Fibroblast of lung (primary cell): ENCODE measurements at regions not wholly inside any gene's neighbourhood (a gene's known extent, or its start where the extent isn't known, plus 50 kb on each side); places are given as distances from the start of the nearest gene placed in this dataset.

Experiments used
- DNase-seq, 2 donors: peaks; one replicate each; pipeline versions ENCODE4 v3.0.0 to v3.0.0-alpha.2; 2010; ENCODE audit warnings: low read depth in 2 of 2
- H2AFZ ChIP-seq: 2 replicates; pipeline ENCODE4 v1.5.1; 2012; ENCODE audit warnings: low read length, control low read depth, inconsistent platforms
- H3K27ac ChIP-seq: 2 replicates; pipeline ENCODE4 v1.5.1; 2011; ENCODE audit warnings: low read length, control low read depth; ENCODE audit not compliant: insufficient read depth
- H3K27me3 ChIP-seq: 2 replicates; pipeline ENCODE4 v1.5.1; 2011; ENCODE audit warnings: mild to moderate bottlenecking, low read length; ENCODE audit not compliant: control insufficient read depth, insufficient read depth
- H3K36me3 ChIP-seq: 2 replicates; pipeline ENCODE4 v1.5.1; 2011; ENCODE audit warnings: low read length; ENCODE audit not compliant: control insufficient read depth, insufficient read depth
- H3K4me1 ChIP-seq: 2 replicates; pipeline ENCODE4 v1.5.1; 2011; ENCODE audit warnings: low read length; ENCODE audit not compliant: control insufficient read depth, insufficient read depth; ENCODE audit errors: extremely low read depth
- H3K4me2 ChIP-seq: 2 replicates; pipeline ENCODE4 v1.5.1; 2011; ENCODE audit warnings: low read length, control low read depth; ENCODE audit not compliant: insufficient read depth; ENCODE audit errors: extremely low read depth
- H3K4me3 ChIP-seq, 4 experiments: fragments of 200-600 bp in 1 of 4; sonication (generic) in 1 of 4; replicated peaks in 1 of 4; 2 replicates each; pipeline ENCODE4 v1.5.1; 2011 to 2016; ENCODE audit warnings: low read length in 4 of 4, low read depth in 3 of 4, mild to moderate bottlenecking in 3 of 4, control low read depth in 2 of 4, inconsistent platforms in 1 of 4, mixed read lengths in 1 of 4; ENCODE audit not compliant: insufficient read depth in 1 of 4; ENCODE audit errors: control extremely low read depth in 1 of 4
- H3K79me2 ChIP-seq: 2 replicates; pipeline ENCODE4 v1.5.1; 2012; ENCODE audit warnings: mild to moderate bottlenecking, low read length, inconsistent platforms; ENCODE audit not compliant: control insufficient read depth, insufficient read depth
- H3K9ac ChIP-seq: 2 replicates; pipeline ENCODE4 v1.5.1; 2011; ENCODE audit warnings: mild to moderate bottlenecking, low read length, control low read depth; ENCODE audit not compliant: insufficient read depth
- H3K9me3 ChIP-seq: 2 replicates; pipeline ENCODE4 v1.5.1; 2012; ENCODE audit warnings: low read depth, low read length; ENCODE audit not compliant: control insufficient read depth, insufficient read depth
- H4K20me1 ChIP-seq: 2 replicates; pipeline ENCODE4 v1.5.1; 2011; ENCODE audit warnings: low read length; ENCODE audit not compliant: control insufficient read depth, insufficient read depth; ENCODE audit errors: extremely low read depth
- CTCF ChIP-seq, 2 donors: IDR thresholded peaks in 1 of 2; conservative IDR thresholded peaks in 1 of 2; 1 replicate in 1 of 2; 2 replicates in 1 of 2; pipeline ENCODE4 v1.5.1; 2011 to 2012; ENCODE audit warnings: low read length in 2 of 2, control low read depth in 1 of 2, inconsistent platforms in 1 of 2, low read depth in 1 of 2, mild to moderate bottlenecking in 1 of 2
- EZH2 ChIP-seq: IDR thresholded peaks from 2 replicates; pipeline ENCODE4 v1.5.1; 2012; ENCODE audit warnings: low read length, control low read depth, mild to moderate bottlenecking; ENCODE audit errors: missing control alignments

- no peak overlapping the region for H3K9ac ChIP-seq
- DNase-seq, result no peak
- H2AFZ ChIP-seq, result no peak overlapping the region
- H3K79me2 ChIP-seq, result no peaks in the 10 kb centered on the region
- H3K9me3 ChIP-seq, result no peaks in the 10 kb centered on the region
- no peak overlapping the region for H3K4me2 ChIP-seq
- H4K20me1 ChIP-seq, result no peaks in the 10 kb centered on the region
- no peak for TF ChIP-seq EZH2
- TF ChIP-seq CTCF (conservative IDR thresholded peaks at IDR 0.05 in 1 of 2, IDR thresholded peaks at IDR 0.05 in 1 of 2; ENCODE audit: low read depth in 1 of 2, low read length in 2 of 2), result no peak
- H3K27ac ChIP-seq, result no peak overlapping the region
- no peaks in the 10 kb centered on the region for H3K27me3 ChIP-seq
- H3K4me1 ChIP-seq, result no peaks in the 10 kb centered on the region
- no peaks in the 10 kb centered on the region for H3K36me3 ChIP-seq
- no peak overlapping the region for H3K4me3 ChIP-seq
These were observed 1196.0 kb downstream of the GALC start for GRCh38 chr14:86797075-86797351.

DNA sequence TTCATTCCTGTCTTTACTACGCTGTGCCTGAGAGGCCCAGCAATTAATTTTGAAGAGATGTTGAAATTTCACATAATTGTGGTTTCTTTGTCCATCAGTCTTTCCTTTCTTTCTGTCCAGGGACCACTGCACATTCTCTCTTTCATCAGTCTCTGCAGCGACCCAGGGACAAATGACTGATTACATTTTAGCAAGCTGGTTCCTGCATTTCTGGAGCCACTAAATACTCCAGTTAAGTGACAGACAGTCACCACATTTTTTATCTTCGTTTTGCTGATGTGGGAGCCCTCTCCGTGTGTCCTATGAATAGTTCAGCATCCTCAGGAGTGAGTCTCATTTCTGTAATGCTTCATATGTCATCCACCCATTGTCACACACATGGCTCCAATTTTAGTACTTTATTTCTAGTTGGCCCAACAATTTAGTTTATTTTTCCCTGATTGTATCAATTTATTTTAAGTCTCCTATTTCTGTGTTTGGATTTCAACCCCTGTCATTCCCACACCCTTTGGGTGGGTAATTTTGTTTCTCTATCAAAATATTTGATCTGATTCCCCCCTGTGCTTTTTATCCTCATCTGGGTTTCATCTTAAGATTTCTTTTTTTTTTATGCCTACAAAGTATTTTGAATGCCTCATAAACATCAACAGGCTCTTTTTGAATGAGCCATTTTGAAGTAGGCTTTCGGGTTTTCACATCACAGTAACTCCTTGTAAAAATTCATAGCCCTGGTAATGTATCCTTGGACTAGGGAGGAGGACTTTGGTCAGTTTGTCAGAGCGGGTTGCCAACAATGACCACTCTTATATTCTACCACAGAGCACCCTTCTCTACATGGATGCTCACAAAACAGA, 1196.5 kb downstream of the GALC start:
- Histone ChIP-seq H3K9me3 (no peaks in the 10 kb centered on the region), H3K4me3 (no peak overlapping the region), H2AFZ (no peak overlapping the region), H3K36me3 (no peaks in the 10 kb centered on the region), H3K9ac (no peak overlapping the region), H3K27me3 (no peaks in the 10 kb centered on the region), H3K79me2 (no peaks in the 10 kb centered on the region), H3K27ac (no peak overlapping the region), H3K4me2 (peak overlapping the region; percentile 37), H4K20me1 (no peaks in the 10 kb centered on the region), H3K4me1 (no peaks in the 10 kb centered on the region)
- peak; percentile 41 to 84 for DNase-seq
- no peak for TF ChIP-seq EZH2
- no peak for TF ChIP-seq CTCF (conservative IDR thresholded peaks at IDR 0.05 in 1 of 2, IDR thresholded peaks at IDR 0.05 in 1 of 2; ENCODE audit: low read depth in 1 of 2, low read length in 2 of 2)

- Histone ChIP-seq H3K4me2 (no peak overlapping the region), H3K27me3 (no peaks in the 10 kb centered on the region), H3K9me3 (no peaks in the 10 kb centered on the region), H3K9ac (no peak overlapping the region), H3K79me2 (no peaks in the 10 kb centered on the region), H3K36me3 (no peaks in the 10 kb centered on the region), H2AFZ (no peak overlapping the region), H4K20me1 (no peaks in the 10 kb centered on the region), H3K4me3 (no peak overlapping the region), H3K4me1 (no peaks in the 10 kb centered on the region), H3K27ac (no peak overlapping the region)
- peak in 1 of 2 donors; percentile 44 for DNase-seq
- no peak for TF ChIP-seq EZH2
- TF ChIP-seq CTCF (conservative IDR thresholded peaks at IDR 0.05 in 1 of 2, IDR thresholded peaks at IDR 0.05 in 1 of 2; ENCODE audit: low read depth in 1 of 2, low read length in 2 of 2), result no peak
These were observed 1198.3 kb downstream of the GALC start for GRCh38 chr14:86794689-86795088.
